Stimulated activated naive CD8-positive, alpha-beta T cell treated with anti-CD3 and anti-CD28 coated beads, Interleukin-15, amount 100 ng/mL, for 72 hours (primary cell): ENCODE measurements at regions not wholly inside any gene's neighbourhood (a gene's known extent, or its start where the extent isn't known, plus 50 kb on each side); places are given as distances from the start of the nearest gene placed in this dataset.

ENCODE experiments used
- ATAC-seq: fragments of 150-1000 bp; cut with Tn5 transposase; 2 replicates; pipeline ENCODE4 v1.10.0; 2021; ENCODE audit warnings: mild to moderate bottlenecking, moderate library complexity
- DNase-seq, 2 donors: peaks; one replicate each; pipeline ENCODE4 v3.0.0; 2021 to 2022
- H3K27ac Mint-ChIP-seq, 2 donors: one replicate each; pipeline ENCODE4 v1.8.0; 2022; ENCODE audit warnings: mild to moderate bottlenecking in 2 of 2, mixed read lengths in 2 of 2, moderate library complexity in 2 of 2
- H3K27me3 Mint-ChIP-seq: one replicate; pipeline ENCODE4 v1.8.0; 2022; ENCODE audit warnings: mixed read lengths
- H3K4me1 Mint-ChIP-seq: one replicate; pipeline ENCODE4 v1.8.0; 2022; ENCODE audit warnings: mild to moderate bottlenecking, mixed read lengths
- H3K4me3 Mint-ChIP-seq, 2 donors: one replicate each; pipeline ENCODE4 v1.8.0; 2022; ENCODE audit warnings: mild to moderate bottlenecking in 2 of 2, mixed read lengths in 2 of 2, moderate library complexity in 1 of 2
- H3K9me3 Mint-ChIP-seq, 2 donors: one replicate each; pipeline ENCODE4 v1.8.0; 2022; ENCODE audit warnings: mixed read lengths in 2 of 2

- H3K27ac Mint-ChIP-seq = no peak overlapping the region
These were observed 51.3 kb upstream of the KRTAP11-1 start for GRCh38 chr21:30932686-30933085.

More at GRCh38 chr21:30932686-30933085, 51.3 kb upstream of the KRTAP11-1 start:
- Mint-ChIP-seq H3K4me3 (no peak overlapping the region), H3K9me3 (peaks cover 2 to 4% of the 10 kb centered on the region in 2 donors), H3K27me3 (peaks cover 3% of the 10 kb centered on the region), H3K4me1 (no peaks in the 10 kb centered on the region)
- DNase-seq (no peak), ATAC-seq (no peak)
